MV-4-11 (cell line): ENCODE measurements at regions not wholly inside any gene's neighbourhood (a gene's known extent, or its start where the extent isn't known, plus 50 kb on each side); places are given as distances from the start of the nearest gene placed in this dataset.
"Not testable (repeated sequence)": the region's sequence is repeated elsewhere in the genome, so short reads cannot be mapped to it uniquely, and the experiment has no call there.

ENCODE experiments used
- DNase-seq: peaks from one replicate; lab custom pipeline; 2025; lab: John Stamatoyannopoulos, UW

GRCh38 chr1:70760154-70760553 is 287.5 kb downstream of the PTGER3 start:
- no peak for DNase-seq

- DNase-seq: no peak
Measured at GRCh38 chr1:70762386-70762785, 285.2 kb downstream of the PTGER3 start.

- peak; percentile 22 for DNase-seq
Measured at GRCh38 chr1:70764747-70765146, 282.9 kb downstream of the PTGER3 start.

- no peak for DNase-seq
Measured at GRCh38 chr1:70767377-70767776, 280.2 kb downstream of the PTGER3 start.

- DNase-seq: no peak
Measured at GRCh38 chr1:70768216-70768615, 279.4 kb downstream of the PTGER3 start.

GRCh38 chr1:70778056-70778762 is 269.4 kb downstream of the PTGER3 start:
- DNase-seq: no peak

- no peak for DNase-seq
Measured at GRCh38 chr1:70778934-70779333, 268.7 kb downstream of the PTGER3 start.

- DNase-seq: peak; percentile 52
Measured at GRCh38 chr1:70779571-70779970, 268.0 kb downstream of the PTGER3 start.

GRCh38 chr1:70785287-70785686 is 262.3 kb downstream of the PTGER3 start:
- DNase-seq: no peak

- DNase-seq: no peak
Measured at GRCh38 chr1:70790232-70790923, 257.2 kb downstream of the PTGER3 start.

- not testable (repeated sequence) for DNase-seq
Measured at GRCh38 chr1:70795064-70795463, 252.6 kb downstream of the PTGER3 start.

- DNase-seq: not testable (repeated sequence)
Measured at GRCh38 chr1:70796298-70796697, 251.3 kb downstream of the PTGER3 start.

GRCh38 chr1:70802625-70803024 is 245.0 kb downstream of the PTGER3 start:
- not testable (repeated sequence) for DNase-seq

- DNase-seq: no peak
Measured at GRCh38 chr1:70805641-70806040, 242.0 kb downstream of the PTGER3 start.

- DNase-seq: no peak
Measured at GRCh38 chr1:70807088-70807664, 240.4 kb downstream of the PTGER3 start.

GRCh38 chr1:70809069-70809468 is 238.5 kb downstream of the PTGER3 start:
- no peak for DNase-seq

GRCh38 chr1:70811815-70812214 is 235.8 kb downstream of the PTGER3 start:
- no peak for DNase-seq

GRCh38 chr1:70812442-70813109 is 235.0 kb downstream of the PTGER3 start:
- DNase-seq: no peak

- peak; percentile 61 for DNase-seq
Measured at GRCh38 chr1:70818401-70818800, 229.2 kb downstream of the PTGER3 start.

- DNase-seq: no peak
Measured at GRCh38 chr1:70819231-70819630, 228.4 kb downstream of the PTGER3 start.

- DNase-seq: no peak
Measured at GRCh38 chr1:70819785-70820184, 227.8 kb downstream of the PTGER3 start.

GRCh38 chr1:70820396-70820795 is 227.2 kb downstream of the PTGER3 start:
- DNase-seq: peak; percentile 92

- DNase-seq: no peak
Measured at GRCh38 chr1:70820995-70821394, 226.6 kb downstream of the PTGER3 start.
